ENCODE measurements at regions not wholly inside any gene's neighbourhood (a gene's known extent, or its start where the extent isn't known, plus 50 kb on each side); places are given as distances from the start of the nearest gene placed in this dataset.
"Not testable (repeated sequence)": the region's sequence is repeated elsewhere in the genome, so short reads cannot be mapped to it uniquely, and the experiment has no call there.

DNA sequence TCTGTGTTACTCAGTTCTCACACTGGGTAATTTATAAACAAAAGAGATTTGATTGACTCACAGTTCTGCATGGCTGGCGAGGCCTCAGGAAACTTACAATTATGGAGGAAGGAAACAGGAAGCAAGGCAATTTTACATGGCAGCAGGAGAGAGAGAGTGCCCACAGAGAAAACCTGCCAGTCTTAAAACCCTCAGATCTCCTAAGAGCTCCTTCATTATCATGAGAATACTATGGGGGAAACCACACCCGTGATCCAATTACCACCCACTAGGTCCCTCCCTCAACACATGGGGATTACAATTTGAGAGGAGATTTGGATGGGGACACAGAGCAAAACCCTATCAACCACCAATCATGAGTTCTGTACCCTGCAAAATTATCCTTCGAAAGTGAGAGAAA is 1180.8 kb downstream of the JRKL start:
- no peaks in the 10 kb centered on the region for H3K9me3 ChIP-seq (ENCODE audit: low read length)
- H3K4me3 ChIP-seq (ENCODE audit: low read length): no peak overlapping the region
- no peaks in the 10 kb centered on the region for H3K4me1 ChIP-seq (ENCODE audit: insufficient read depth, low read length)
- no peaks in the 10 kb centered on the region for H3K36me3 ChIP-seq (ENCODE audit: insufficient read depth, low read length)
- no peak overlapping the region for H2AFZ ChIP-seq (ENCODE audit: low read depth, low read length)
- no peaks in the 10 kb centered on the region for H3K27me3 ChIP-seq (ENCODE audit: insufficient read depth, low read length)

DNA sequence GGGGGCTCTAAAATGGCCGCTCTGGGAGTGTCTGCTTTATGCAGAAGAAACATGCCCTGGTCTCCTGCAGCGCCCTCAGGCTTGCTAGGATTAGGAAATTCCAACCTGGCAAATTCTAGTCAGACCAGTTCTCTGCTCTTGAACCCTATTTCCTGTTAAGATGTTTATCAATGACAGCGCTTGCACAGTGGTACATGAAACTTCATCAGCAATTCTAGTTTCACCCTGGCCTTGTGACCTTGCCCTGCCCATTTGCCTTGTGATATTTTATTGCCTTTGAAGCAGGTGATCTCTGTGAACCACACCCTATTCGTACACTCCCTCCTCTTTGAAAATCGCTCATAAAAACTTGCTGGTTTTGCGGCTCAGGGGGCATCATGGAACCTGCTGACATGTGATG is 1184.0 kb downstream of the JRKL start:
- H3K4me3 ChIP-seq (ENCODE audit: low read length); H3K36me3 ChIP-seq (ENCODE audit: insufficient read depth, low read length); H3K4me1 ChIP-seq (ENCODE audit: insufficient read depth, low read length); H2AFZ ChIP-seq (ENCODE audit: low read depth, low read length); H3K9me3 ChIP-seq (ENCODE audit: low read length); H3K27me3 ChIP-seq (ENCODE audit: insufficient read depth, low read length): not testable (repeated sequence)

GRCh38 chr11:97574976-97575665 is 1185.3 kb downstream of the JRKL start:
- no peaks in the 10 kb centered on the region for H3K27me3 ChIP-seq (ENCODE audit: insufficient read depth, low read length)
- H3K4me1 ChIP-seq (ENCODE audit: insufficient read depth, low read length): no peaks in the 10 kb centered on the region
- H3K36me3 ChIP-seq (ENCODE audit: insufficient read depth, low read length): no peaks in the 10 kb centered on the region
- no peak overlapping the region for H3K4me3 ChIP-seq (ENCODE audit: low read length)
- no peaks in the 10 kb centered on the region for H3K9me3 ChIP-seq (ENCODE audit: low read length)
- no peak overlapping the region for H2AFZ ChIP-seq (ENCODE audit: low read depth, low read length)

- Histone ChIP-seq H3K9me3 (ENCODE audit: low read length) (no peaks in the 10 kb centered on the region), H3K36me3 (ENCODE audit: insufficient read depth, low read length) (no peaks in the 10 kb centered on the region), H3K4me3 (ENCODE audit: low read length) (no peak overlapping the region), H3K27me3 (ENCODE audit: insufficient read depth, low read length) (no peaks in the 10 kb centered on the region), H2AFZ (ENCODE audit: low read depth, low read length) (no peak overlapping the region), H3K4me1 (ENCODE audit: insufficient read depth, low read length) (no peaks in the 10 kb centered on the region)
These were observed 1217.6 kb downstream of the JRKL start for GRCh38 chr11:97607291-97608000.

- Histone ChIP-seq H3K9me3 (ENCODE audit: low read length) (no peaks in the 10 kb centered on the region), H3K27me3 (ENCODE audit: insufficient read depth, low read length) (no peaks in the 10 kb centered on the region), H3K36me3 (ENCODE audit: insufficient read depth, low read length) (no peaks in the 10 kb centered on the region), H3K4me1 (ENCODE audit: insufficient read depth, low read length) (no peaks in the 10 kb centered on the region), H2AFZ (ENCODE audit: low read depth, low read length) (no peak overlapping the region), H3K4me3 (ENCODE audit: low read length) (no peak overlapping the region)
These were observed 1220.2 kb downstream of the JRKL start for GRCh38 chr11:97610000-97610399.

GRCh38 chr11:97610854-97611253 is 1221.0 kb downstream of the JRKL start:
- Histone ChIP-seq H3K36me3 (ENCODE audit: insufficient read depth, low read length) (no peaks in the 10 kb centered on the region), H2AFZ (ENCODE audit: low read depth, low read length) (no peak overlapping the region), H3K9me3 (ENCODE audit: low read length) (no peaks in the 10 kb centered on the region), H3K27me3 (ENCODE audit: insufficient read depth, low read length) (no peaks in the 10 kb centered on the region), H3K4me1 (ENCODE audit: insufficient read depth, low read length) (no peaks in the 10 kb centered on the region), H3K4me3 (ENCODE audit: low read length) (no peak overlapping the region)

DNA sequence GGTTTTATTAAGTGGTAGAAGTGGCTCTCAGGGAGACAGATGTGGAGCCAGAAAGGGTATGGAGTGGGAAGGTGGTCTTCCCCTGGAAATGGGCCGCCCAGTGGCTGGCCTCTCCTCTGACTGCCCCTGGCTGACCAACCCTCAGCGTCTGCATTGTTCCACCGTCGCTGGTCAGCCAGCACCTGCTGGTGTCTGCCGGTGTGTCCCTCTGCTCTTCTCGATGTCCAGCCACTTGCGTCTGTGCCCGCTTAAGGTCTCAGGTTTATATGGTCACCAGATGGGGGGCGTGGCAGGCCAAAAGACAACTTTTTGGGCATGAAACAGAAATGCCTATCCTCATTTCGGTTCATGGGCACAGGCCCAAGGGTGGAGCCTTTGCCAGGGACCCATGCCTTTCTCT is 1221.5 kb downstream of the JRKL start:
- H3K4me3 ChIP-seq (ENCODE audit: low read length): no peak overlapping the region
- no peaks in the 10 kb centered on the region for H3K27me3 ChIP-seq (ENCODE audit: insufficient read depth, low read length)
- H3K9me3 ChIP-seq (ENCODE audit: low read length): no peaks in the 10 kb centered on the region
- H3K36me3 ChIP-seq (ENCODE audit: insufficient read depth, low read length): no peaks in the 10 kb centered on the region
- H3K4me1 ChIP-seq (ENCODE audit: insufficient read depth, low read length): no peaks in the 10 kb centered on the region
- no peak overlapping the region for H2AFZ ChIP-seq (ENCODE audit: low read depth, low read length)

- no peaks in the 10 kb centered on the region for H3K27me3 ChIP-seq (ENCODE audit: insufficient read depth, low read length)
- no peaks in the 10 kb centered on the region for H3K36me3 ChIP-seq (ENCODE audit: insufficient read depth, low read length)
- no peak overlapping the region for H2AFZ ChIP-seq (ENCODE audit: low read depth, low read length)
- no peaks in the 10 kb centered on the region for H3K4me1 ChIP-seq (ENCODE audit: insufficient read depth, low read length)
- H3K4me3 ChIP-seq (ENCODE audit: low read length): no peak overlapping the region
- no peaks in the 10 kb centered on the region for H3K9me3 ChIP-seq (ENCODE audit: low read length)
These were observed 1224.8 kb downstream of the JRKL start for GRCh38 chr11:97614606-97615005.

GRCh38 chr11:97615546-97615945 is 1225.7 kb downstream of the JRKL start:
- Histone ChIP-seq H2AFZ (ENCODE audit: low read depth, low read length) (no peak overlapping the region), H3K4me1 (ENCODE audit: insufficient read depth, low read length) (no peaks in the 10 kb centered on the region), H3K36me3 (ENCODE audit: insufficient read depth, low read length) (no peaks in the 10 kb centered on the region), H3K27me3 (ENCODE audit: insufficient read depth, low read length) (no peaks in the 10 kb centered on the region), H3K4me3 (ENCODE audit: low read length) (no peak overlapping the region), H3K9me3 (ENCODE audit: low read length) (no peaks in the 10 kb centered on the region)

DNA sequence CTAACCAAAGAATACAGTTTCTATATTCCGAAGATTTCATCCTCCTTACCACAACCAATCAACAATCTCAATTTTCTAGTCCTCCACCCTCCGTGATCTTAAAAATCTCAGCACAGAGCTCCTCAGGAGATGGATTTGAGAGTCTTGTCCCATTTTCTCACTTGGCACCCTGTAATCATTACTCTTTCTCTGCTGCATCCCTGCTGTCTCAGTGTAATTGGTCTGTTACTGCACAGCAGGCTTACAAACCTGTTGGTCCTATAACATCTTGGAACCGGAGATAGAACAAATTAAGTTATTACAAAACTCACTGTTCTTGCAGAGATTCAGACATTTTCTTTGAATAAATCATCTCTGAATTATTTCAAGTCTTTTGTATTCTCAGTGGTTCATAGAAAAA is 1227.2 kb downstream of the JRKL start:
- H3K9me3 ChIP-seq (ENCODE audit: low read length): no peaks in the 10 kb centered on the region
- no peaks in the 10 kb centered on the region for H3K27me3 ChIP-seq (ENCODE audit: insufficient read depth, low read length)
- no peaks in the 10 kb centered on the region for H3K4me1 ChIP-seq (ENCODE audit: insufficient read depth, low read length)
- no peaks in the 10 kb centered on the region for H3K36me3 ChIP-seq (ENCODE audit: insufficient read depth, low read length)
- no peak overlapping the region for H2AFZ ChIP-seq (ENCODE audit: low read depth, low read length)
- no peak overlapping the region for H3K4me3 ChIP-seq (ENCODE audit: low read length)

- H3K27me3 ChIP-seq (ENCODE audit: insufficient read depth, low read length): no peaks in the 10 kb centered on the region
These were observed 1230.2 kb downstream of the JRKL start for GRCh38 chr11:97620007-97620406.

DNA sequence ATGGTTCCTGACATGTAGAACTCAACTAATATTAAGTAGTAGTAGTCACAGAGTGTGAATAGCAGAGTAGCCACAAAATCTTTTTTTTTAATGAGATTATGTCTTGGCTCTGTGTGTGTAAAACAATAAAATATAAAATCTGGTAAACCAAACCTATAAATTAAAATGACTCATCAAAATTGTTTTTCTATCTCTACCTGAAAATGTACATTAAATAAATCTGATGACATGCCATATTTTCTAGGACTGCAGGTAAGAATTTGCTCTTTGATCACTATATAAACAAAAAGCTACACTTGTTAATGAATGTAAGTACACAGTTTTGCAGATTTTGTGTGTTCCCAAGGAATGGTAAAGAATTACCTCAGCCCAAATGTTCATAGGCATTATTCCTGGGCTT is 1231.5 kb downstream of the JRKL start:
- Histone ChIP-seq H3K4me1 (ENCODE audit: insufficient read depth, low read length) (no peaks in the 10 kb centered on the region), H3K4me3 (ENCODE audit: low read length) (no peak overlapping the region), H3K36me3 (ENCODE audit: insufficient read depth, low read length) (no peaks in the 10 kb centered on the region), H3K9me3 (ENCODE audit: low read length) (no peaks in the 10 kb centered on the region), H3K27me3 (ENCODE audit: insufficient read depth, low read length) (no peaks in the 10 kb centered on the region), H2AFZ (ENCODE audit: low read depth, low read length) (no peak overlapping the region)

More at GRCh38 chr11:97620007-97620406, 1230.2 kb downstream of the JRKL start:
- no peaks in the 10 kb centered on the region for H3K4me1 ChIP-seq (ENCODE audit: insufficient read depth, low read length)
- H3K4me3 ChIP-seq (ENCODE audit: low read length): no peak overlapping the region
- no peaks in the 10 kb centered on the region for H3K36me3 ChIP-seq (ENCODE audit: insufficient read depth, low read length)
- H2AFZ ChIP-seq (ENCODE audit: low read depth, low read length): no peak overlapping the region
- H3K9me3 ChIP-seq (ENCODE audit: low read length): no peaks in the 10 kb centered on the region

GRCh38 chr11:97622795-97623194 is 1233.0 kb downstream of the JRKL start:
- Histone ChIP-seq H2AFZ (ENCODE audit: low read depth, low read length) (no peak overlapping the region), H3K4me1 (ENCODE audit: insufficient read depth, low read length) (no peaks in the 10 kb centered on the region), H3K4me3 (ENCODE audit: low read length) (no peak overlapping the region), H3K27me3 (ENCODE audit: insufficient read depth, low read length) (no peaks in the 10 kb centered on the region), H3K36me3 (ENCODE audit: insufficient read depth, low read length) (no peaks in the 10 kb centered on the region), H3K9me3 (ENCODE audit: low read length) (no peaks in the 10 kb centered on the region)

DNA sequence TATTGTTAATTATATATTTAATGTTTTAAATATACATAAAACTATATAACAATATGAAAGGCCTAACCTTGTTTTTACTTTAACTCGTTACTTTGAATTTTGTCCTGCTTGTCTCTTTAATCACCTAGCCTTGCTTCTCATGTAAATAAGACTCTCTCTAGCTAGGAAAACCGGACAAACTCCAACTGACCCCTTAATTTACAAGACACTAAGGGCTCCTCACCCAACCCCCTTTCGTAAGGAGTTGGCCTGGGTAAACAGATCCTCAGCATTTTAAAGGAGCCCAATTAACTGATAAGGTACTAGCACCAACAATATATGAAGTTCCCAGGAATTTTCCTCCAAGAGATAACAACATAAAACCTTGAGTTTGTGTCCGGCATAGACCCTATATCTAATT is 1246.9 kb downstream of the JRKL start:
- not testable (repeated sequence) for H2AFZ ChIP-seq (ENCODE audit: low read depth, low read length); H3K4me1 ChIP-seq (ENCODE audit: insufficient read depth, low read length); H3K4me3 ChIP-seq (ENCODE audit: low read length); H3K36me3 ChIP-seq (ENCODE audit: insufficient read depth, low read length); H3K9me3 ChIP-seq (ENCODE audit: low read length); H3K27me3 ChIP-seq (ENCODE audit: insufficient read depth, low read length)

All from neuron (in vitro differentiated cells).